Body of pancreas (tissue), 4 donors: ENCODE measurements at regions not wholly inside any gene's neighbourhood (a gene's known extent, or its start where the extent isn't known, plus 50 kb on each side); places are given as distances from the start of the nearest gene placed in this dataset.

ENCODE experiments used
- POLR2A ChIP-seq, 3 donors: fragments of 450-650 bp; IDR thresholded peaks; one replicate each; pipeline ENCODE4 v1.6.1; 2016; ENCODE audit warnings: antibody characterized with exemption in 3 of 3, mild to moderate bottlenecking in 2 of 3
- TF ChIP-seq, protein P1 (sequence below), 7 experiments: fragments of 450-650 bp in 4 of 7; fragments of 200-600 bp in 3 of 7; sonication (generic) in 3 of 7; IDR thresholded peaks; one replicate each; pipeline ENCODE4 v1.5.1; 2016 to 2019; ENCODE audit warnings: antibody characterized with exemption in 7 of 7

DNA sequence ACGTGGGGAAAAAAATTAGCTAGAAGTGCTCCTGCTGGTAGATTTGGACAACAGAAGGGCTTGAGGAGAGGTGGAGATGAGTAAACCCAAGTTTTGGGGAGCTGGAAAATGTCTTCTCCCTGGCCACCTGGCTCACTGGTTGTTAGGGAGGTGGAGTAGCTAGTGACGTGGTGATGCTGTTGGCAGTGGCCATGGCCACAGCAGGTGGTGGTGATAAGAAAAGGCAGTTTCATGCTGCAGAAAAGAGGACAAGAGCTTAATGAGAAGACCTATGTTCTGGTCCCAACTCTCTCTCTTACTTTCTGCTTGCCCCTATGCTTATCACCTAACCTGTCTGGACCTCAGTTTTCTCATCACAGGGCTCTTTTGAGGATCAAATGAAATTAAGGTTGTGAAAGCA is 223.5 kb upstream of the N4BP1 start:
- TF ChIP-seq, protein P1, sequence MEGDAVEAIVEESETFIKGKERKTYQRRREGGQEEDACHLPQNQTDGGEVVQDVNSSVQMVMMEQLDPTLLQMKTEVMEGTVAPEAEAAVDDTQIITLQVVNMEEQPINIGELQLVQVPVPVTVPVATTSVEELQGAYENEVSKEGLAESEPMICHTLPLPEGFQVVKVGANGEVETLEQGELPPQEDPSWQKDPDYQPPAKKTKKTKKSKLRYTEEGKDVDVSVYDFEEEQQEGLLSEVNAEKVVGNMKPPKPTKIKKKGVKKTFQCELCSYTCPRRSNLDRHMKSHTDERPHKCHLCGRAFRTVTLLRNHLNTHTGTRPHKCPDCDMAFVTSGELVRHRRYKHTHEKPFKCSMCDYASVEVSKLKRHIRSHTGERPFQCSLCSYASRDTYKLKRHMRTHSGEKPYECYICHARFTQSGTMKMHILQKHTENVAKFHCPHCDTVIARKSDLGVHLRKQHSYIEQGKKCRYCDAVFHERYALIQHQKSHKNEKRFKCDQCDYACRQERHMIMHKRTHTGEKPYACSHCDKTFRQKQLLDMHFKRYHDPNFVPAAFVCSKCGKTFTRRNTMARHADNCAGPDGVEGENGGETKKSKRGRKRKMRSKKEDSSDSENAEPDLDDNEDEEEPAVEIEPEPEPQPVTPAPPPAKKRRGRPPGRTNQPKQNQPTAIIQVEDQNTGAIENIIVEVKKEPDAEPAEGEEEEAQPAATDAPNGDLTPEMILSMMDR (IDR thresholded peaks at IDR 0.05) = no peak
- TF ChIP-seq POLR2A (IDR thresholded peaks at IDR 0.05) = no peak
